ENCODE measurements at regions not wholly inside any gene's neighbourhood (a gene's known extent, or its start where the extent isn't known, plus 50 kb on each side); places are given as distances from the start of the nearest gene placed in this dataset.

DNA sequence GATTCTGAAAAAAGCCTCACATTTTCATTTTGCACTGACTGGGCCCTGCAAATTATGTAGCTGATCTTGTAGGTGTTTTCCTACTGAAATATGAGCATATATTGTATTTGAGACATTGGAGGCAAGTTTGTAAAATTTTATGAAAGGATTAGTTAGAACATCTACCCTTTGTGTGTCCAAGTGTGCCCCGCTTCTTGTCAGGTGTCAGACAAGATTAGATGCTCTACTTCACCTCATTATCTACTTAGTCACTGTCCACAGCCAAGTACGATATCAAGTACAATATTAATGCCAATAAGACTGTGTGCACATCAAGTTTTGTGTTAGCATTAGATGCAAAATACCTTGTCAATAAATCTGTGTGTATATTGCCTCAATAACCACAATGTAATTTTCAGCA, 67.8 kb upstream of the RPRM start:
- H3K27ac ChIP-seq (ENCODE audit: poor library complexity, severe bottlenecking), result no peak overlapping the region
- no peaks in the 10 kb centered on the region for H3K9me3 ChIP-seq (ENCODE audit: severe bottlenecking)
- H3K4me1 ChIP-seq (ENCODE audit: insufficient read depth, poor library complexity, severe bottlenecking), result no peaks in the 10 kb centered on the region
- DNase-seq (ENCODE audit: low spot score), result no peak
- TF ChIP-seq, protein P1, sequence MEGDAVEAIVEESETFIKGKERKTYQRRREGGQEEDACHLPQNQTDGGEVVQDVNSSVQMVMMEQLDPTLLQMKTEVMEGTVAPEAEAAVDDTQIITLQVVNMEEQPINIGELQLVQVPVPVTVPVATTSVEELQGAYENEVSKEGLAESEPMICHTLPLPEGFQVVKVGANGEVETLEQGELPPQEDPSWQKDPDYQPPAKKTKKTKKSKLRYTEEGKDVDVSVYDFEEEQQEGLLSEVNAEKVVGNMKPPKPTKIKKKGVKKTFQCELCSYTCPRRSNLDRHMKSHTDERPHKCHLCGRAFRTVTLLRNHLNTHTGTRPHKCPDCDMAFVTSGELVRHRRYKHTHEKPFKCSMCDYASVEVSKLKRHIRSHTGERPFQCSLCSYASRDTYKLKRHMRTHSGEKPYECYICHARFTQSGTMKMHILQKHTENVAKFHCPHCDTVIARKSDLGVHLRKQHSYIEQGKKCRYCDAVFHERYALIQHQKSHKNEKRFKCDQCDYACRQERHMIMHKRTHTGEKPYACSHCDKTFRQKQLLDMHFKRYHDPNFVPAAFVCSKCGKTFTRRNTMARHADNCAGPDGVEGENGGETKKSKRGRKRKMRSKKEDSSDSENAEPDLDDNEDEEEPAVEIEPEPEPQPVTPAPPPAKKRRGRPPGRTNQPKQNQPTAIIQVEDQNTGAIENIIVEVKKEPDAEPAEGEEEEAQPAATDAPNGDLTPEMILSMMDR (IDR thresholded peaks at IDR 0.05; ENCODE audit: poor library complexity, severe bottlenecking), result no peak
- no peaks in the 10 kb centered on the region for H3K36me3 ChIP-seq (ENCODE audit: low read depth)
- no peak overlapping the region for H3K4me3 ChIP-seq (ENCODE audit: severe bottlenecking)
- ATAC-seq (ENCODE audit: low read depth), result no peak
- H3K27me3 ChIP-seq (ENCODE audit: insufficient read depth, poor library complexity, severe bottlenecking), result no peaks in the 10 kb centered on the region

DNA sequence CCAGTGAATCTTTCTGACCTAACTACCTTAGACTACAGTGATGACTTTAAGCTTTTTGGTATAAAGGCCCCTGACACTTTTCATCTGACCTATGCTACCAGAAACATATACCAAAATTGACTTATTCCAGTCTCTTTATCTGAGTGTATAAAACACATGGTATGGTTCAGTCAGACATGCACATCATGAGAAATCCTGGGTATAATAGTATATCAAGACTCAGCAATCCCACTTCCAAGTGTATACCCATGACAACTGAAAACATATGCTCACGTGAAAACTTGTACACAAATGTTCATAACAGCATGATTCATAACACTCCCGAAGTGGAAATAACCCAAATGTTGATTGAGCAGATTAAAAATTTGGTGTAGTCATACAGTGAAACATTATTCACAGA, 70.0 kb upstream of the RPRM start:
- ATAC-seq (ENCODE audit: low read depth) (no peak; the same call in 2 of the 3 replicates), DNase-seq (ENCODE audit: low spot score) (no peak)
- TF ChIP-seq, protein P1 (IDR thresholded peaks at IDR 0.05; ENCODE audit: poor library complexity, severe bottlenecking), result no peak
- no peaks in the 10 kb centered on the region for H3K9me3 ChIP-seq (ENCODE audit: severe bottlenecking)
- H3K27ac ChIP-seq (ENCODE audit: poor library complexity, severe bottlenecking), result no peak overlapping the region
- no peak overlapping the region for H3K4me3 ChIP-seq (ENCODE audit: severe bottlenecking)
- H3K4me1 ChIP-seq (ENCODE audit: insufficient read depth, poor library complexity, severe bottlenecking), result no peaks in the 10 kb centered on the region
- H3K36me3 ChIP-seq (ENCODE audit: low read depth), result no peaks in the 10 kb centered on the region
- no peaks in the 10 kb centered on the region for H3K27me3 ChIP-seq (ENCODE audit: insufficient read depth, poor library complexity, severe bottlenecking)

- DNase-seq (ENCODE audit: low spot score) (no peak), ATAC-seq (ENCODE audit: low read depth) (no peak)
- Histone ChIP-seq H3K9me3 (ENCODE audit: severe bottlenecking) (no peaks in the 10 kb centered on the region), H3K36me3 (ENCODE audit: low read depth) (no peaks in the 10 kb centered on the region), H3K4me1 (ENCODE audit: insufficient read depth, poor library complexity, severe bottlenecking) (no peaks in the 10 kb centered on the region), H3K27ac (ENCODE audit: poor library complexity, severe bottlenecking) (no peak overlapping the region), H3K4me3 (ENCODE audit: severe bottlenecking) (no peak overlapping the region), H3K27me3 (ENCODE audit: insufficient read depth, poor library complexity, severe bottlenecking) (no peaks in the 10 kb centered on the region)
- TF ChIP-seq, protein P1 (IDR thresholded peaks at IDR 0.05; ENCODE audit: poor library complexity, severe bottlenecking), result no peak
Measured at GRCh38 chr2:153551698-153552097, 73.1 kb upstream of the RPRM start.

- peak; percentile 38; the same call in 1 of the 3 replicates for ATAC-seq (ENCODE audit: low read depth)
Measured at GRCh38 chr2:153557211-153557610, 78.6 kb upstream of the RPRM start.

GRCh38 chr2:153557714-153558113, 79.2 kb upstream of the RPRM start:
- no peaks in the 10 kb centered on the region for H3K27me3 ChIP-seq (ENCODE audit: insufficient read depth, poor library complexity, severe bottlenecking)
- no peak overlapping the region for H3K27ac ChIP-seq (ENCODE audit: poor library complexity, severe bottlenecking)
- TF ChIP-seq, protein P1 (IDR thresholded peaks at IDR 0.05; ENCODE audit: poor library complexity, severe bottlenecking), result no peak
- DNase-seq (ENCODE audit: low spot score), result no peak
- no peak for ATAC-seq (ENCODE audit: low read depth)
- H3K4me3 ChIP-seq (ENCODE audit: severe bottlenecking), result no peak overlapping the region
- no peaks in the 10 kb centered on the region for H3K9me3 ChIP-seq (ENCODE audit: severe bottlenecking)
- H3K4me1 ChIP-seq (ENCODE audit: insufficient read depth, poor library complexity, severe bottlenecking), result no peaks in the 10 kb centered on the region
- no peaks in the 10 kb centered on the region for H3K36me3 ChIP-seq (ENCODE audit: low read depth)

More at GRCh38 chr2:153557211-153557610, 78.6 kb upstream of the RPRM start:
- H3K4me3 ChIP-seq (ENCODE audit: severe bottlenecking), result no peak overlapping the region
- H3K9me3 ChIP-seq (ENCODE audit: severe bottlenecking), result no peaks in the 10 kb centered on the region
- H3K4me1 ChIP-seq (ENCODE audit: insufficient read depth, poor library complexity, severe bottlenecking), result no peaks in the 10 kb centered on the region
- no peaks in the 10 kb centered on the region for H3K36me3 ChIP-seq (ENCODE audit: low read depth)
- no peak overlapping the region for H3K27ac ChIP-seq (ENCODE audit: poor library complexity, severe bottlenecking)
- DNase-seq (ENCODE audit: low spot score), result no peak
- H3K27me3 ChIP-seq (ENCODE audit: insufficient read depth, poor library complexity, severe bottlenecking), result no peaks in the 10 kb centered on the region
- TF ChIP-seq, protein P1 (IDR thresholded peaks at IDR 0.05; ENCODE audit: poor library complexity, severe bottlenecking), result no peak
